ENCODE measurements at regions not wholly inside any gene's neighbourhood (a gene's known extent, or its start where the extent isn't known, plus 50 kb on each side); places are given as distances from the start of the nearest gene placed in this dataset.

DNA sequence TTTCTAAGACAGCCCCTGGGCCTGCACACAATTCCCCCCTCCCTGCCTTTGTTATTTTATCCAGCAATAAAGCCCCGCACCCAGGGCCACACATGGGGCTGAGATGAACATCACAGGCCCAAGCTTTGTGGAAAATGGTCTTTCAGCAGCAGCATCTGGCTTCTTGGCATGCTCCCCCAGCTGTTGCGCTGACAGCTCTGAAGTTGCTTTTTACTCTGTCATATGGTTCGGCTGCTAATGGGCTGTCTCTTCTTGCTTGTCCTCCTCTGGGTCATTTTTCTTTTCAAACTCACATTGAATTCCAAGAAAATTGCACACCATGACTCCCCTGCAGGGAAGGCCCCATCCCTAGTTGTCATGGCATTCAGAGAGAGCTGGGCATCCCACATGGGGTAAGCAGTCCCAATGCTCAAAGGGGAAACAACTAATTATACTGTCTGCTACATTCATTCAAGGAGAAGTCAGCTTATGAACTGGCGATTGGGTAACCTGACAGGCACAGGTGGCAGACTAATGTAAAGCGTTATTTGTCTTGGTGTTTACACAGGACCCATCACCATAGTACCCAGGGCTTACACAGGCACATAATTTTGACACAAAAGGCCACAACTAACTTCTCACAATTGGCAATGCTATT lies 74.0 kb upstream of the CDKN3 start:
- no peak overlapping the region for H3K27ac Mint-ChIP-seq
- no peak for DNase-seq
- H3K4me3 Mint-ChIP-seq, result no peak overlapping the region
- H3K4me1 Mint-ChIP-seq, result no peaks in the 10 kb centered on the region
- no peaks in the 10 kb centered on the region for H3K9me3 Mint-ChIP-seq
- no peaks in the 10 kb centered on the region for H3K36me3 Mint-ChIP-seq
- H3K27me3 Mint-ChIP-seq, result no peaks in the 10 kb centered on the region

GRCh38 chr14:54325766-54326165 lies 71.0 kb upstream of the CDKN3 start:
- no peak overlapping the region for H3K27ac Mint-ChIP-seq
- no peak for DNase-seq
- no peaks in the 10 kb centered on the region for H3K4me1 Mint-ChIP-seq
- H3K9me3 Mint-ChIP-seq, result no peaks in the 10 kb centered on the region
- H3K27me3 Mint-ChIP-seq, result peaks cover 4% of the 10 kb centered on the region
- no peak overlapping the region for H3K4me3 Mint-ChIP-seq
- no peaks in the 10 kb centered on the region for H3K36me3 Mint-ChIP-seq

DNA sequence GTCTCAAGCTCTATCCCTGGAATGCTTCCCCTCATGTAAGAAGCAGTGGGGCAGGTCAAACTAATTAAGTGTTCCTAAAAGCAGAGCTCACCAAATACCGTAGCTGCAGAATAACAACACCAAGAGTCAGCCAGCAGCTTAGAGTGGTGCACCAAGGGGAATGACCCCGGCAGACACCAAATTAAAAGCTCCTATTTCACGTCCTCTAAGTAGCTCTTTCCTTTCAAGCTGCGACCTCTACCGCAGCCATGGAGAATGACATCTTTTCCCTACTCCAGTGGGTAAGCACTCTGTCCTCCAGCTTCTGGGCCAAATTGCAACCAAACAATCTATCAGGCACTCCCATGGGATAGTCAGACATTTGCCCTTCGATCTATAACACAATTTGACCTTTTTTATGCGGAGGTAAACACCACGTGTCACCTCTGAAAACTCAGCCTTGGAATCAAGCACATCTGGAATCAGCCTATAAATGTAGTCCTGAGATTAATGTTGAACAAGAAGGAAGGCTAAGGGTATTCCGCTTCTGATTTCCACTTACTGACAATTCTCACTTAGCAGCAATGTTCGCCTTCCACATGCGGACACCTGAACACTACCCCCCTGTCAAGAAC lies 67.6 kb upstream of the CDKN3 start:
- peak; percentile 8 for DNase-seq
- peaks cover 4% of the 10 kb centered on the region for H3K27me3 Mint-ChIP-seq

DNA sequence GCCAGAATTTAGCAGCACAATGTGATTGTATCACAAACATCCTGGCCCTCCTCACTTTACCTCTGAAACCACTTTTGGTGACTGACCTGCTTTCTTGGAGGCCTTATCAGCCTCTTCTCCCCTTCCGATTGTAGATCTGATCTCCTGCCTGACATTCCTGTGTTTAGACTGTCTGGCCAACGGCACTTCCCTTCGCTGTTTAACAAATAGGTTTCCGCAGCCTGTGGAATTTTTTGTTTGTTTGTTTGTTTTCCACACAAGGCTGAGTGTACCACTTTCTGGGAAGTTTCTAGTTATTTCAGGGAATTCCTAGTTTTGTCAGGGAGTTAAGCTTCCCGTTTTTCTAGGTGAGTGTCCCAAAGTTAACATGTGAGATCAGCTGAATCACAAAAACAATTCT lies 65.9 kb upstream of the CDKN3 start:
- Mint-ChIP-seq H3K9me3 (no peaks in the 10 kb centered on the region), H3K4me3 (no peak overlapping the region), H3K27ac (no peak overlapping the region), H3K36me3 (no peaks in the 10 kb centered on the region), H3K4me1 (no peaks in the 10 kb centered on the region), H3K27me3 (peaks cover 4% of the 10 kb centered on the region)
- no peak for DNase-seq

More for the DNA sequence above, 67.6 kb upstream of the CDKN3 start:
- Mint-ChIP-seq H3K9me3 (no peaks in the 10 kb centered on the region), H3K27ac (no peak overlapping the region), H3K4me3 (no peak overlapping the region), H3K4me1 (no peaks in the 10 kb centered on the region), H3K36me3 (no peaks in the 10 kb centered on the region)

- Mint-ChIP-seq H3K36me3 (no peaks in the 10 kb centered on the region), H3K9me3 (no peaks in the 10 kb centered on the region), H3K27ac (no peak overlapping the region), H3K27me3 (peaks cover 4% of the 10 kb centered on the region), H3K4me3 (no peak overlapping the region), H3K4me1 (no peaks in the 10 kb centered on the region)
- DNase-seq, result no peak
Observed at GRCh38 chr14:54331516-54331915, 65.3 kb upstream of the CDKN3 start.

DNA sequence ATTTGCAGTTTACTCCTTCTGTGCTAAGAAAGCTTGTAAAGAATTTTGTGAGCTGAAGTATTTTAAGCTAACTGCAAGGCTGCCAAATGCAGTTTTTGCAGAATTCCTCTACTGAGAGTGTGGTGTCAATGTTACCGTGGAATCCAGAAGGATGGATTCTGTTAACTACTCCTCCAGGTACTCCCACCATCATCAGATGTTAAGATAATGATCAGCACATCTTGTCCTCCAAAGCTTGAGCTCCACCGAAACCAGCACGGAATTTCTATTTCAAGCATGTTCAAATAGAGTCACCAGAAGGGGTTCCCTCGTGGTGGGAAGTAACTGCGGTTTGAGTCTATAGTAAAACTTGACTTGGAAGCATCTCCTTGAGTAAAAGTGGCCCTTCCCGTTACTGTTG lies 64.3 kb upstream of the CDKN3 start:
- H3K27me3 Mint-ChIP-seq, result peaks cover 4% of the 10 kb centered on the region
- H3K9me3 Mint-ChIP-seq, result no peaks in the 10 kb centered on the region
- no peak overlapping the region for H3K4me3 Mint-ChIP-seq
- DNase-seq, result no peak
- no peaks in the 10 kb centered on the region for H3K4me1 Mint-ChIP-seq
- no peaks in the 10 kb centered on the region for H3K36me3 Mint-ChIP-seq
- no peak overlapping the region for H3K27ac Mint-ChIP-seq

- H3K4me3 Mint-ChIP-seq, result no peak overlapping the region
- no peak for DNase-seq
- no peaks in the 10 kb centered on the region for H3K4me1 Mint-ChIP-seq
- H3K9me3 Mint-ChIP-seq, result no peaks in the 10 kb centered on the region
- peaks cover 4% of the 10 kb centered on the region for H3K27me3 Mint-ChIP-seq
- H3K36me3 Mint-ChIP-seq, result no peaks in the 10 kb centered on the region
- no peak overlapping the region for H3K27ac Mint-ChIP-seq
Observed at GRCh38 chr14:54333511-54333910, 63.3 kb upstream of the CDKN3 start.

- Mint-ChIP-seq H3K4me1 (no peaks in the 10 kb centered on the region), H3K36me3 (no peaks in the 10 kb centered on the region), H3K9me3 (no peaks in the 10 kb centered on the region), H3K4me3 (no peak overlapping the region), H3K27ac (no peak overlapping the region), H3K27me3 (no peaks in the 10 kb centered on the region)
- DNase-seq, result no peak
Observed at GRCh38 chr14:54335569-54336155, 61.1 kb upstream of the CDKN3 start.

- H3K27me3 Mint-ChIP-seq, result no peaks in the 10 kb centered on the region
- DNase-seq, result no peak
- H3K27ac Mint-ChIP-seq, result no peak overlapping the region
- H3K36me3 Mint-ChIP-seq, result no peaks in the 10 kb centered on the region
- H3K4me1 Mint-ChIP-seq, result no peaks in the 10 kb centered on the region
- no peaks in the 10 kb centered on the region for H3K9me3 Mint-ChIP-seq
- no peak overlapping the region for H3K4me3 Mint-ChIP-seq
Observed at GRCh38 chr14:54337314-54337713, 59.5 kb upstream of the CDKN3 start.

GRCh38 chr14:54338696-54339317 lies 58.0 kb upstream of the CDKN3 start:
- H3K4me3 Mint-ChIP-seq, result no peak overlapping the region
- no peaks in the 10 kb centered on the region for H3K9me3 Mint-ChIP-seq
- H3K27ac Mint-ChIP-seq, result no peak overlapping the region
- no peaks in the 10 kb centered on the region for H3K36me3 Mint-ChIP-seq
- no peak for DNase-seq
- H3K4me1 Mint-ChIP-seq, result no peaks in the 10 kb centered on the region
- no peaks in the 10 kb centered on the region for H3K27me3 Mint-ChIP-seq

- H3K4me1 Mint-ChIP-seq, result no peaks in the 10 kb centered on the region
- H3K27me3 Mint-ChIP-seq, result no peaks in the 10 kb centered on the region
- no peak for DNase-seq
- H3K27ac Mint-ChIP-seq, result no peak overlapping the region
- H3K4me3 Mint-ChIP-seq, result no peak overlapping the region
- no peaks in the 10 kb centered on the region for H3K36me3 Mint-ChIP-seq
- no peaks in the 10 kb centered on the region for H3K9me3 Mint-ChIP-seq
Observed at GRCh38 chr14:54339771-54340170, 57.0 kb upstream of the CDKN3 start.

DNA sequence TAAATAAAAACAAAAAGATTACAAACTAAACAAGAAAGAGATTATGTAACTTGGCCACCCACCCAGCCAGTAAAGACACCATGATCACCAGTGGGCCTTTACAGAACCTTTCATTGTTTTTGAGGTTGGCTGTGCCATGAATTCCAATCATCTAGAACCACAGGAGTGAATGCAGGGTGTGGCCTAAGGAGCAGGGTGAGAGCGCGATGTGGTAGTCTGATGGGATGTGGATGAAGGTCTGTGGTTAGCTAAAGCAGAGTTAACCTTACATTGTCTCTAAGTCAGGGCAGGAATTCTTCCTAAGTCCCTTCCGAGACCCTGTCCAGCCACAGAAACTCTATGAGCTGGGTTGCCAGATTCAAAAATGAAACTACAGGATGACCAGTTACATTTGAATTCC lies 54.0 kb upstream of the CDKN3 start:
- Mint-ChIP-seq H3K27me3 (no peaks in the 10 kb centered on the region), H3K4me1 (no peaks in the 10 kb centered on the region), H3K9me3 (no peaks in the 10 kb centered on the region), H3K36me3 (no peaks in the 10 kb centered on the region), H3K27ac (no peak overlapping the region), H3K4me3 (no peak overlapping the region)
- no peak for DNase-seq

DNA sequence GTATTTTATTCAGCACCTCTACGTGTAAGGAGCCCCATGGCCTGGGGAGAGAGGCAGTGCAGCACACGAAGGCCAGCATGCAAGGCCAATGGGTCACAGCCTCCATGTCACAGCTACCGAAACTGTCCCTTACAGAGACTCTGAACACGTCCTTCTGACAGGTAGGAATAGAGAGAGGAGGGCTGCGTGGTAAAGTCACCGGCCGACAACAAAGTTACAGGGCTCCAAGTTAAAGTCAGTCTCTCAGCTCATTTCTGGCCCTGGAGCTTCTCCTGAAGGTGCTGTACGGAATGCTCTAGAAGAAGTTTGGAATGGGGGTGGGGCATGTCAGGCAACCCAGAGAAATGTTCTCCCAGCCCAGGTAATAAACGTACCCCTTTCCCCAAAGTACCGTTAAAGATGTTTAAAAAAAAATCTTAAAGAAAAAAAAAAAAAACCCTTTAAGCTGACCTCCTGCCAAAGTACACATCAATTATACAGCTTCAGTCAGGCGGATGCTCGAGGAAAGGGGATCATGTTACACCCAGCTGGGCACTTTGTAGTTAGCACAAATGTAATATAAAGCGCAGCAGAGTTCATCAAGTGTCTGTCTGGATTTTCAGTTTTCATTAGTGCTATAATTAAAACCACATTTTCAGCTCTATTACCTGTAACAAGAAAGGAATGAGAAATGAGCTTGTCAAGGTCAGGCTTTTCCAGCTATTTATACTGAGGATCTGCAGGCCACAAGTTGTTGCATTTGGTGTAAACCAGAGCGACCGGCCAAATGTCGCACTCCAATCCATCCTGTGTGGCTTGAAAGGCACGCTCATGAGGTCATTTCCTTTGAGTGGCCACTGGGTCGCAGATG lies 53.3 kb upstream of the CDKN3 start:
- Mint-ChIP-seq H3K4me3 (no peak overlapping the region), H3K27me3 (no peaks in the 10 kb centered on the region), H3K4me1 (no peaks in the 10 kb centered on the region), H3K36me3 (no peaks in the 10 kb centered on the region), H3K9me3 (no peaks in the 10 kb centered on the region), H3K27ac (no peak overlapping the region)
- no peak for DNase-seq

- no peak for DNase-seq
- Mint-ChIP-seq H3K27me3 (no peaks in the 10 kb centered on the region), H3K27ac (no peak overlapping the region), H3K4me1 (no peaks in the 10 kb centered on the region), H3K36me3 (no peaks in the 10 kb centered on the region), H3K9me3 (no peaks in the 10 kb centered on the region), H3K4me3 (no peak overlapping the region)
Observed at GRCh38 chr14:54344445-54344844, 52.4 kb upstream of the CDKN3 start.

DNA sequence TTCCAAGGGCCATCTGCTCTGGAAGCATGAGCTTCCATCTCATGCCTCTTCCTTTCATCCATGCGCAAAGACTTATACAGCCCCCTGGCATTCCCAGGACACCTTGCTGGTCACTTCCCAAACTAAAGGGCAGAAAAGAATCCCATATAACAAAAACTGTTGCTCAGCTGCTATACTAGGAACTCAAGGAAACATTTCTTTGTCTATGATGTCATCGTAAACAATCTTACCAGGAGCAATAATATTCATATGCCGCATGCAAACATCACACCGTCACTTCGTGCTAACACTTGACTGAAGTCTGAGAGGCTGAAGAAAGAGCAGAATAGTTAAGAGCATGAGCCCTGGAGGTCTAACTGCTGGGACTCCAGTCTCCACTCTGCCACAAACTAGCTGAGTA lies 50.5 kb upstream of the CDKN3 start:
- Mint-ChIP-seq H3K36me3 (no peaks in the 10 kb centered on the region), H3K9me3 (no peaks in the 10 kb centered on the region), H3K4me1 (no peaks in the 10 kb centered on the region), H3K4me3 (no peak overlapping the region), H3K27ac (no peak overlapping the region), H3K27me3 (no peaks in the 10 kb centered on the region)
- no peak for DNase-seq

Data from activated naive CD8-positive, alpha-beta T cell treated with anti-CD3 and anti-CD28 coated beads for 36 hours (primary cell).